Prostate gland (tissue), 2 donors: ENCODE measurements at regions not wholly inside any gene's neighbourhood (a gene's known extent, or its start where the extent isn't known, plus 50 kb on each side); places are given as distances from the start of the nearest gene placed in this dataset.

Experiments
- POLR2A ChIP-seq: fragments of 450-650 bp; IDR thresholded peaks from one replicate; pipeline ENCODE4 v1.6.1; 2016; ENCODE audit warnings: antibody characterized with exemption, mild to moderate bottlenecking
- TF ChIP-seq, protein P1 (sequence below), 4 experiments: fragments of 200-600 bp in 2 of 4; fragments of 450-650 bp in 2 of 4; sonication (generic) in 2 of 4; IDR thresholded peaks; 1 replicate in 3 of 4; 2 replicates in 1 of 4; pipeline ENCODE4 v1.5.1; 2016 to 2019; ENCODE audit warnings: antibody characterized with exemption in 4 of 4, mild to moderate bottlenecking in 2 of 4, moderate library complexity in 2 of 4

- TF ChIP-seq, protein P1, sequence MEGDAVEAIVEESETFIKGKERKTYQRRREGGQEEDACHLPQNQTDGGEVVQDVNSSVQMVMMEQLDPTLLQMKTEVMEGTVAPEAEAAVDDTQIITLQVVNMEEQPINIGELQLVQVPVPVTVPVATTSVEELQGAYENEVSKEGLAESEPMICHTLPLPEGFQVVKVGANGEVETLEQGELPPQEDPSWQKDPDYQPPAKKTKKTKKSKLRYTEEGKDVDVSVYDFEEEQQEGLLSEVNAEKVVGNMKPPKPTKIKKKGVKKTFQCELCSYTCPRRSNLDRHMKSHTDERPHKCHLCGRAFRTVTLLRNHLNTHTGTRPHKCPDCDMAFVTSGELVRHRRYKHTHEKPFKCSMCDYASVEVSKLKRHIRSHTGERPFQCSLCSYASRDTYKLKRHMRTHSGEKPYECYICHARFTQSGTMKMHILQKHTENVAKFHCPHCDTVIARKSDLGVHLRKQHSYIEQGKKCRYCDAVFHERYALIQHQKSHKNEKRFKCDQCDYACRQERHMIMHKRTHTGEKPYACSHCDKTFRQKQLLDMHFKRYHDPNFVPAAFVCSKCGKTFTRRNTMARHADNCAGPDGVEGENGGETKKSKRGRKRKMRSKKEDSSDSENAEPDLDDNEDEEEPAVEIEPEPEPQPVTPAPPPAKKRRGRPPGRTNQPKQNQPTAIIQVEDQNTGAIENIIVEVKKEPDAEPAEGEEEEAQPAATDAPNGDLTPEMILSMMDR (IDR thresholded peaks at IDR 0.05): no peak
- TF ChIP-seq POLR2A: no peak
Observed at GRCh38 chr5:62077387-62077786, 228.6 kb upstream of the KIF2A start.
